ENCODE measurements at regions not wholly inside any gene's neighbourhood (a gene's known extent, or its start where the extent isn't known, plus 50 kb on each side); places are given as distances from the start of the nearest gene placed in this dataset.

GRCh38 chr1:187626056-187626455, 797.3 kb downstream of the PLA2G4A start:
- no peak for TF ChIP-seq CTCF (IDR thresholded peaks at IDR 0.05; ENCODE audit: low read depth, low read length)
- no peak for TF ChIP-seq EZH2phosphoT487 (IDR thresholded peaks at IDR 0.05; ENCODE audit: low read depth)

Measured in OCI-LY3 (cell line).